ENCODE measurements at regions not wholly inside any gene's neighbourhood (a gene's known extent, or its start where the extent isn't known, plus 50 kb on each side); places are given as distances from the start of the nearest gene placed in this dataset.

DNA sequence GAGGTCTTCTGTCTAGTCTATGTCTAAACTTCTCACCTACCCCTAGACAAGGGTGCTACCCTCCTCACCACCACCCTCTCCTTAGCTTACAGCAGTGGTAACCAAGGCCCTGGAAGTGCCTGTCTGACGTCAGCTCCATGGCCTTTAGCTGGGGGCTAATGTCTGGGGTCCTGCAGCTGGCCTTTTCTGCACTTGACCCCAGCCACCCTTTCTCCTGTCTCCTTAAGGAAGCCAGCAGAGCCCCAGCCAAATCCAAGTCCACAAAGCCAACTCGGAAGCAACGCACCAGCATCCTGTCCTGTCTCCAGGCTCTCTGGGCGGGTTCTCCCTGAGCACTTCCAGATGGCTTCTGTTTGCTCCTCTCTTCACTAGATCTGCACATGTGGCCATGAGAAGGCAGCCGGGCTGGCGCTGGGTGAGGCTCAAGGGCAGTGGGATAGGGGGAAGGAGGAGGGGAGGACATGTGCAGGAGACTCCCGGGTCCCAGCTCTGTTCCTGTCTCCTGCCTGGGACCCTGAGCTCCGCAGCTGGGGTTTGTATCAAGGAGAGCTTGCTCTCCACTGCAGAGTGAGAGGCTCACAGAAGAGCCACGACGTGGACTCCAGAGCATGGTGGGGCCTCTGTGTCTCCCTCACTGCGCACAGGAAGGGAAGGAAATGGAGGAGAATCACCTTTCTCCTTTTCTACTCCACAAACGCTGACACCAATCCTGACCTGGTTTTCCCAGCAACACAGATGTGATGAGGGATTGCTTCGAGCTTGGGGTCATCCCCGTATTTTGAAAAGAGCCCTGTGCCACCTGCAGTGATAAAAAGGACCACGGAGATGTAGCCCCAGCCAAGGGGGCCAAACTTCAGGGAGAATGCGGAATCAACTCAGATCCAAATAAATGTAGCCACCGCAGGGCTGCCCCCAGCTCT lies 204.2 kb downstream of the USP12 start:
- DNase-seq (ENCODE audit: low spot score) = no peak

DNA sequence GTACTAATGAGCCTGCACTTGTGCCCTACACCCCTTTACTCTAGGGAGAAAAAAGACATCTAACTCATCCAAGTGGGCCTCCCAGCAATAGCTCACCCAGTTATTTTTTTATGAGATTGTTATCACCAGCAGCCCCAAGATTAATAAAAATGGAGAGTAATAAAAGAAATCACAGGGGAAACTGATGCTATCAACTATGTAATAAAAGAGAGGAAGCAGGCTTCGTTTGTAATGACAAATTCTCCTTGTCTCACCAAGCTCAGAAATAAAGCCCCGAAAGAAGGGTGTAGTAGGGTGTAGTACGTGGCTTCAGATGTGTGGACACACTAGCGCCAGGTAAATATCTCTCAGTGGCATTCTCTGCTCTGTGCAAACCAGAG lies 204.9 kb downstream of the USP12 start:
- no peak for DNase-seq (ENCODE audit: low spot score)

DNA sequence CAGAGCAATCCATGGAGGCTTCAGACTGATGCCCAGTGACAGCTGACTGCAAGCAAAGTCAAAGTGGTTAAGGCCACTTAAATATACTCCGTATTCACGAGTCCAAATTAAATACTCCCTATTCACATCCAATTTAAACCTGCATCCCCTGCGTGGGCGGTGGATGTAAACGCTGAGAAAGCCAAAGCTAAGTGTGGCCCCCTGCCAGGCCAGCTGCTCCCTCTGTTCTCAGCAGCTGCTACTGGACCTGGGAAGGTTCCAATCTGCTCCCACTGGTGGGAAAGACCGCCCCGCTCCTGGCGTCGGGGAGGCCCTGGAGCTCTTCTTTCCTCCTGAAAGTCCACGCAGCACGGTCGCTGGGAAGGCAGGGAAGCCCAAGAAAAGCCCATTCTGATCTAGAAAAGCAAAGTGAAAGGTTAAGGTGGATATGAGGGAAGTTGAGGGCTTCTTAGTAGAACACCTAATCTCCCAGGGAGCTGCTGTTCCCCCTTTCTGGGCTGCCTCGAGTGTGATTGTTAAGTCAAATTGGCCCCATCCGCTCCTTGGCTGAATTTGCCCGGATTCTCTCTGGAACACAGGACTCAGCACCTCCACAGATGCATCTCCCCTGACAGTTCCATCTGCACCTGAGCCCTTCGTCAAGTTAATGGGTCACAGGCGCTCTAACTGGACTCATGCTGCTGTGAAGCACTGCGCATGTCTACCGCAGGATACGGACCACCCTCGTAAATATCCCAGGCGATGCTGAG lies 205.5 kb downstream of the USP12 start:
- no peak for DNase-seq (ENCODE audit: low spot score)

DNA sequence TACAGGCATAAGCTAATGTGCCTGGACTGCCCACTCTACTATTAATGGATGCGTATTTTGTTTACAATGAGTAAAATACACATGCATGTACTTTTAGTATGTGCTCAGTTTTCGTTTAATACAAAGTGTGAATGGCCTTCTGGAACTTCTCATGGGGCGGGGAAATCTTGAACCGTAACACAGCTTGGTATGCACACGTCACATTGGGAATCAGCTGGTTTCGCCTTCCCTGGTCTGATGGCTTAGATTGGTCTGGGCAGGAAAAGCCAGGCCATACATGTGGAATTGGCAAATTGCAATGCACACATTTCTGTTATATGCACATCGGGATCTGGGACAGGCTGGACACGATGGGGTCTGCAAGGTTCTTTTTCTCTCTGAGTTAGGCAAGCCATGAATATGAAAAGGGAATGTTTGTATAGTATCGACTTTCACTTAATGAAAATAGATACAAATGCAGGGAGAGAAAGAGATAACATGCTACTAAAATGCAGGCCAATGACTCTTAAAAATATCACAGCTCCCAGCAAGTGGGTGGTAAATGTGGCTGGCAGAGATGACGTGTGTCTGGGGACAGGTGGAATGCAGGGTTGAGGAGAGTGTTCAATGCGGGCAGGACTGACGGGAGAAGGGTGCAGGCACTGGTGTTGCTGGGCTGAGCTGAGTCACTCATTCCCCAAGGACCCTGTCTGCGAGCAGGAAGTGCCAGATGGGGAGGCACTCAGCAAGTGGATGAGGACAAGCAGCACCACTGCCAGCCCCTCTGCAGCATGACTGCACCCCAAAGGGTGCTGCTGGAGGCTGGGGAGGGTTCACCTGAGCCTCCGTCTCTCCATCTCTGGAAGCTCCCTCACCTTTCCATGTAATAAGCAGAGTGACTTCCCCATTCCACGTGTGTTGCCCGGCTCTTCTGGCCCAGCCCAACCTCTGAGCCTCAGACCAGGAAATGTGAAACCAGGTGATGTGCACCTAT lies 204.0 kb upstream of the GPR12 start:
- DNase-seq (ENCODE audit: low spot score) = no peak

DNA sequence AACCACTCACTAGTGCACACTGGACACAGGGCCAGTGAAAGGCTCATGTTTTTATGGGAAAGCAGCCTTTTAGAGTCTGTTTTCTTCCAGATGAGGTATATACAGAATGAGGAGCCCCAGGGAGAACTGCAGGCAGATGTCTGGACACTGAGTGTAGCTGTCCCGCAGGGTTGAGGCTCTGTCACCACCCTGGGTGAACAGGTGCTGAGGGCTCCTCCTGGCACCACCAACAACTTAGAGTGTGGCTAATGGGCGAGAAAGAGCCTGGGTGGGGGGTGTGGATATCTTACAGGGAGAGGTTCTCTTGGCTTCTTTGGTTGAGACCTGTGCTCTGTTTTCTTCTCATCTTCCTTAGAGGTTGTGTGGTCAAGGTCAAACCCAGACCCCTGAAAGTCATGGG lies 202.1 kb upstream of the GPR12 start:
- no peak for DNase-seq (ENCODE audit: low spot score)

GRCh38 chr13:26961890-26962615 lies 201.5 kb upstream of the GPR12 start:
- DNase-seq (ENCODE audit: low spot score) = no peak

- no peak for DNase-seq (ENCODE audit: low spot score)
These were observed 196.6 kb upstream of the GPR12 start for GRCh38 chr13:26957182-26957581.

DNA sequence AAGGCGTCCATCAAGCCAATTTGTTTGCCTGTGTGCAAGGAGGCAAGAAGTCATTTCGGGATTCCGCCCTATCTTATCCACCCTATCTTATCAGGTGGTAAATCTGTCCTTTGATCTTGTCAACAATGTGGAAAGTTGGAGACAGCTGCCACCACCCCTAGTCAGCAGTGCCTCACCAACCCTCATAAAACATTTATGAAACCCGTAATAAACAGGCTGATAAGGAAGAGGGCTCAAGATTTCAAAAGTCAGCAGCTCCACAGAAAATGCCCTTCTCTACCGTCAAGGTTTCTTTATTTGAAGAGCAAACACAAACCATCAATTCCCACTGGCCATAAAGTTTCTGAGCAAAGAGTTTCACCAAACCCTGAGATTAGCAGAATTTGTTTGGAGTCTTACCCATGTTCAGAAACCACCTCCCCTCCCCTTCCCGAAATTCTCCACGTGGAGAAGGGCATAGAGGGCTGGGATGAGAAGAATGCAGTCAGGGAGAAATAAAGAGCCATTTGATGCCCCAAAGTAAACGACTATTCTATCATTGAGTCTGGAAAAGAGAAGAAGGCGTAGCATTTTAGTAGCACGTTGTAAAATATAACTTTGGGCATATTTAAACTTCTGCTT lies 196.0 kb upstream of the GPR12 start:
- DNase-seq (ENCODE audit: low spot score) = no peak

GRCh38 chr13:26954976-26955375 lies 194.4 kb upstream of the GPR12 start:
- no peak for DNase-seq (ENCODE audit: low spot score)

- DNase-seq (ENCODE audit: low spot score) = no peak
These were observed 192.7 kb upstream of the GPR12 start for GRCh38 chr13:26953291-26953690.

GRCh38 chr13:26952551-26953143 lies 192.1 kb upstream of the GPR12 start:
- no peak for DNase-seq (ENCODE audit: low spot score)

GRCh38 chr13:26951581-26952177 lies 191.1 kb upstream of the GPR12 start:
- no peak for DNase-seq (ENCODE audit: low spot score)

GRCh38 chr13:26950968-26951367 lies 190.4 kb upstream of the GPR12 start:
- no peak for DNase-seq (ENCODE audit: low spot score)

GRCh38 chr13:26950546-26950945 lies 190.0 kb upstream of the GPR12 start:
- no peak for DNase-seq (ENCODE audit: low spot score)

- no peak for DNase-seq (ENCODE audit: low spot score)
These were observed 189.3 kb upstream of the GPR12 start for GRCh38 chr13:26949701-26950502.

DNA sequence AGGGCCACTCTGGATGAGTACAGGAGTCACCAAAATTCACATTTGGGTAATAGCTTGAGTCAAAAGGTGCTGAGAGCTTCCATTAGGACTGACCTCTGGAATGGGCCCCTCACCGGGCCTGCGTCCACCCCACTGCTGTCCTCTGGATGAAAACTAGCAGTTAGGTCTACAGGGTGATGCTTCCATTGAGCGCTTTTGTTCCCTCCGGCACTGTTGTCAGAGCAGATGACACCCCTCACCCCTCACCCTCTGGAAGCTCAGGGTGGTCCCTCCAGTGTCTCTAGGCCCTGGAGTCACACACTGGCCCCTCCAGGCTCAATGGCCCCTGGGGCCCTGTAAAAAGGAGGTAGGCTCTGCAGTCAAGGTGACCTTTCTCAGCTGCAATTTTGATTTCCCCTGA lies 187.8 kb upstream of the GPR12 start:
- no peak for DNase-seq (ENCODE audit: low spot score)

DNA sequence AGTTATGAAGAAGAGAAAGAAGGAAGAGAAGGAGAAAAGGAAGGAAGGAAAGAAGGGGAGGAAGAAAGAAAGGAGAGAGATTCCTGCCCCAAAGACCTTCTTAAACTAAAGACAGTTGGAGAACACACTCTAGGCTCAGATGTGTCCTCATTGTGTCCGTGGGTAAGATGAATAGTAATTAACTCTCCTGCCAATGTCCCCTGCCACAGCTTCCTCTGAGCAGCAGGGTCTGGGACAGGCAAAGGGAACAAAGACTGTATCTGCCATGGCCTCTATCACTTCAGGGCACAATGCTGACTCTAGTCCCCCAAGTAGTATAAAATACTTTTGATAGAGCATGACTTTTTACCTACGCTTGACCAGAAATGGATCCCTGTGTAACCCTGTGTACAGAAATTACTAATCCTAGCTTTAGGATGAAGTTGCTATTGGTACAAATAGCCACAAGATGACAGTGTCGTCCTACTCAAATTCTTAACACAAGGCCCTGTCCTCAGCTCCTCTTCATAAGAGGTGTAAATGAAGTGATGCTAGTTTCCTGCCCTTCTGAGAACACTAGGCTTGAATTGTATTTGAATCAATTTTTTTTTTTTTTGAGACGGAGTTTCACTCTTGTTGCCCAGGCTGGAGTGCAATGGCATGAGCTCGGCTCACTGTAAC lies 186.2 kb upstream of the GPR12 start:
- DNase-seq (ENCODE audit: low spot score) = peak; percentile 78

- DNase-seq (ENCODE audit: low spot score) = no peak
These were observed 183.2 kb upstream of the GPR12 start for GRCh38 chr13:26943748-26944147.

DNA sequence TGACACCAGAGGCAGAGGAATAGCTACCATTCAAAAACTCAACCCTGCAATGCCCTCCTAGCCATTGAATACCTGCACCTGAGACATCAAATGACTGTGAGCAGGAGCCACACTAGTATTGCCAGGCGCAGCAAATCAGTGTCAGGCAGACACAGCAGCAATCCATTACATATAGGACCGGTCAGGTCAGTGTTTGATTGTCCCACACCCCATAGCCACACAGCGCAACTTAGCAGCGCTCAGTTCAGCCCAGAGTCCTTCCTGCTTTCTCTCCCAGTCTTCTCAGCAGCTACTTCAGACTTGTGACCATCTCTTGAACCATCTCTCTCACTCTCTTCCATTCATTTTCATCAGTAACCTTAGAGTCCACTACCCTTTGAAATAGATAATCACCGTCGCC lies 181.6 kb upstream of the GPR12 start:
- DNase-seq (ENCODE audit: low spot score) = no peak

All from cerebellar cortex (tissue), 1 donor.